Liver (tissue), 8 donors: ENCODE measurements at regions not wholly inside any gene's neighbourhood (a gene's known extent, or its start where the extent isn't known, plus 50 kb on each side); places are given as distances from the start of the nearest gene placed in this dataset.

Source experiments
- DNase-seq: peaks from one replicate; pipeline ENCODE4 v3.0.0-alpha.2; 2017; ENCODE audit warnings: low spot score
- H3K27ac ChIP-seq, 2 donors: one replicate each; pipeline ENCODE4 v1.7.0; 2013; ENCODE audit warnings: inconsistent platforms in 2 of 2, low read length in 2 of 2, control low read depth in 1 of 2, low read depth in 1 of 2, mild to moderate bottlenecking in 1 of 2
- H3K27me3 ChIP-seq, 4 donors: one replicate each; pipeline versions ENCODE4 v1.6.1 to v1.7.0; 2013; ENCODE audit warnings: low read length in 3 of 4, inconsistent platforms in 1 of 4, mild to moderate bottlenecking in 1 of 4, moderate library complexity in 1 of 4; ENCODE audit not compliant: control insufficient read depth in 4 of 4, insufficient read depth in 4 of 4
- H3K36me3 ChIP-seq, 4 donors: one replicate each; pipeline versions ENCODE4 v1.6.1 to v1.7.0; 2013; ENCODE audit warnings: low read length in 3 of 4, mild to moderate bottlenecking in 3 of 4, low read depth in 1 of 4, moderate library complexity in 1 of 4; ENCODE audit not compliant: control insufficient read depth in 4 of 4, insufficient read depth in 3 of 4
- H3K4me1 ChIP-seq, 4 donors: one replicate each; pipeline versions ENCODE4 v1.6.1 to v1.7.0; 2013; ENCODE audit warnings: low read length in 3 of 4, mild to moderate bottlenecking in 3 of 4, moderate library complexity in 1 of 4; ENCODE audit not compliant: control insufficient read depth in 4 of 4, insufficient read depth in 4 of 4
- H3K4me3 ChIP-seq, 3 donors: one replicate each; pipeline versions ENCODE4 v1.6.1 to v1.7.0; 2013; ENCODE audit warnings: low read length in 3 of 3, control low read depth in 1 of 3, low read depth in 1 of 3, mild to moderate bottlenecking in 1 of 3
- H3K9ac ChIP-seq, 2 donors: one replicate each; pipeline ENCODE4 v1.7.0; 2013; ENCODE audit warnings: low read length in 2 of 2, mild to moderate bottlenecking in 2 of 2, moderate library complexity in 2 of 2, control low read depth in 1 of 2, low read depth in 1 of 2
- H3K9me3 ChIP-seq, 4 donors: one replicate each; pipeline versions ENCODE4 v1.6.1 to v1.7.0; 2013; ENCODE audit warnings: low read length in 3 of 4; ENCODE audit not compliant: control insufficient read depth in 4 of 4
- ATF3 ChIP-seq: IDR thresholded peaks from 2 replicates; pipeline ENCODE4 v1.6.1; 2016; ENCODE audit warnings: antibody characterized with exemption
- CTCF ChIP-seq: fragments of 150-350 bp; IDR thresholded peaks from 2 replicates; pipeline ENCODE4 v1.5.1; 2017; ENCODE audit warnings: improper control_type of control experiment, low read depth, low read length; ENCODE audit not compliant: missing input control
- EGR1 ChIP-seq, 2 donors: IDR thresholded peaks; 2 replicates each; pipeline ENCODE4 v1.6.1; 2016 to 2018; ENCODE audit warnings: antibody characterized with exemption in 2 of 2, low read depth in 2 of 2
- FOXA1 ChIP-seq: IDR thresholded peaks from 2 replicates; pipeline ENCODE4 v1.6.1; 2016; ENCODE audit warnings: antibody characterized with exemption
- FOXA2 ChIP-seq: IDR thresholded peaks from 2 replicates; pipeline ENCODE4 v1.6.1; 2016; ENCODE audit warnings: antibody characterized with exemption
- GABPA ChIP-seq, 2 donors: IDR thresholded peaks in 1 of 2; conservative IDR thresholded peaks in 1 of 2; 2 replicates each; pipeline ENCODE4 v1.6.1; 2016; ENCODE audit warnings: antibody characterized with exemption in 2 of 2, mild to moderate bottlenecking in 1 of 2, moderate library complexity in 1 of 2
- HNF4A ChIP-seq, 2 donors: conservative IDR thresholded peaks; 2 replicates each; pipeline ENCODE4 v1.6.1; 2016; ENCODE audit warnings: antibody characterized with exemption in 2 of 2, mild to moderate bottlenecking in 2 of 2
- HNF4G ChIP-seq: IDR thresholded peaks from 2 replicates; pipeline ENCODE4 v1.6.1; 2016; ENCODE audit warnings: antibody characterized with exemption
- JUND ChIP-seq, 2 donors: IDR thresholded peaks; 2 replicates each; pipeline ENCODE4 v1.6.1; 2016; ENCODE audit warnings: antibody characterized with exemption in 2 of 2
- NR2F2 ChIP-seq: IDR thresholded peaks from 2 replicates; pipeline ENCODE4 v1.6.1; 2016; ENCODE audit warnings: antibody characterized with exemption
- RAD21 ChIP-seq, 2 donors: IDR thresholded peaks; 2 replicates each; pipeline ENCODE4 v1.6.1; 2016; ENCODE audit warnings: antibody characterized with exemption in 2 of 2, mild to moderate bottlenecking in 2 of 2
- REST ChIP-seq: IDR thresholded peaks from 2 replicates; pipeline ENCODE4 v1.6.1; 2016; ENCODE audit warnings: antibody characterized with exemption, mild to moderate bottlenecking
- RXRA ChIP-seq, 2 donors: IDR thresholded peaks; 2 replicates each; pipeline ENCODE4 v1.6.1; 2017 to 2018; ENCODE audit warnings: antibody characterized with exemption in 2 of 2, mild to moderate bottlenecking in 1 of 2
- SP1 ChIP-seq: IDR thresholded peaks from 2 replicates; pipeline ENCODE4 v1.6.1; 2018; ENCODE audit warnings: antibody characterized with exemption, mild to moderate bottlenecking
- TAF1 ChIP-seq: conservative IDR thresholded peaks from 2 replicates; pipeline ENCODE4 v1.6.1; 2016; ENCODE audit warnings: antibody characterized with exemption, mild to moderate bottlenecking
- YY1 ChIP-seq: IDR thresholded peaks from 2 replicates; pipeline ENCODE4 v1.6.1; 2016; ENCODE audit warnings: antibody characterized with exemption, mild to moderate bottlenecking
- ZBTB33 ChIP-seq: IDR thresholded peaks from 2 replicates; pipeline ENCODE4 v1.6.1; 2016; ENCODE audit warnings: antibody characterized with exemption
- WGBS: extraction: QIAGEN DNeasy Blood & Tissue Kit; methylation state at CpG from one replicate; pipeline ENCODE4 v1.1.7; 2013; 5-methylcytosine and 5-hydroxymethylcytosine counted together
- TF ChIP-seq, protein P1 (sequence below): IDR thresholded peaks from 2 replicates; pipeline ENCODE4 v1.6.1; 2016; ENCODE audit warnings: antibody characterized with exemption
- donor health status: healthy.
- donor health status: healthy.
- donor health status: healthy.
- donor health status: healthy.
- donor health status: healthy.

GRCh38 chr11:104546501-104546900, 351.8 kb downstream of the CASP12 start:
- no peak for DNase-seq
- H3K4me1 ChIP-seq: no peaks in the 10 kb centered on the region
- TF ChIP-seq ATF3 (no peak), HNF4G (no peak), RAD21 (IDR thresholded peaks at IDR 0.05) (no peak), EGR1 (IDR thresholded peaks at IDR 0.05; ENCODE audit: low read depth in 2 of 2) (no peak), HNF4A (conservative IDR thresholded peaks at IDR 0.05) (no peak), JUND (IDR thresholded peaks at IDR 0.05) (no peak), TAF1 (no peak), NR2F2 (no peak), FOXA1 (no peak), GABPA (IDR thresholded peaks at IDR 0.05 in 1 of 2, conservative IDR thresholded peaks at IDR 0.05 in 1 of 2) (no peak), REST (no peak), CTCF (no peak), SP1 (no peak), ZBTB33 (no peak), YY1 (no peak), RXRA (IDR thresholded peaks at IDR 0.05) (no peak), FOXA2 (no peak)
- TF ChIP-seq, protein P1, sequence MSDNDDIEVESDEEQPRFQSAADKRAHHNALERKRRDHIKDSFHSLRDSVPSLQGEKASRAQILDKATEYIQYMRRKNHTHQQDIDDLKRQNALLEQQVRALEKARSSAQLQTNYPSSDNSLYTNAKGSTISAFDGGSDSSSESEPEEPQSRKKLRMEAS: no peak
- H3K9me3 ChIP-seq: no peaks in the 10 kb centered on the region
- no peak overlapping the region for H3K9ac ChIP-seq
- no peak overlapping the region for H3K4me3 ChIP-seq
- H3K36me3 ChIP-seq: no peaks in the 10 kb centered on the region
- no peaks in the 10 kb centered on the region for H3K27me3 ChIP-seq
- whole genome bisulfite sequencing: 85% methylated on average over 2 of the region's 2 CpGs
- no peak overlapping the region for H3K27ac ChIP-seq

DNA sequence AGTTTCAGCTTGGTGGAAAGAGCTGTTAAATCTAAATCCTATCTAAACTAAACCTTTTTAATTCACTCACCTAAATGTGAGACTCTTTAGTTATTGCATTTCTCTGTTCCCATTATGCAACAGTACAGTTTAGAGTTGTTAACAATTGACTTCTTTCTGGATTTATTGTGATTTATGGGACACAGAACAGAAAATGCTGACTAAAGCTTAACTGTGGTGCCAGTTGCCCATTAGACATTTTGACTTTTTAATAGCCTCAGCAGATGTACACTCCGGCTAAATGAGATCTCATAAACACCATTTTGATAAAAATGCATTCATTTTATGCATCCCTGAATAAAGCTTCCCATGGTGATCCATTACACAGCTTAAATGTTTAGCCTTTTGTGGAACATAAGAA, 356.6 kb downstream of the CASP12 start:
- Histone ChIP-seq H3K4me1 (no peaks in the 10 kb centered on the region), H3K36me3 (no peaks in the 10 kb centered on the region), H3K27ac (no peak overlapping the region), H3K9ac (no peak overlapping the region), H3K27me3 (no peaks in the 10 kb centered on the region), H3K9me3 (no peaks in the 10 kb centered on the region), H3K4me3 (no peak overlapping the region)
- DNase-seq: no peak
- TF ChIP-seq YY1: no peak
- TF ChIP-seq JUND (IDR thresholded peaks at IDR 0.05): no peak
- no peak for TF ChIP-seq ZBTB33
- TF ChIP-seq RXRA (IDR thresholded peaks at IDR 0.05): no peak
- no peak for TF ChIP-seq NR2F2
- TF ChIP-seq HNF4G: no peak
- no peak for TF ChIP-seq HNF4A (conservative IDR thresholded peaks at IDR 0.05)
- TF ChIP-seq SP1: no peak
- TF ChIP-seq FOXA2: no peak
- no peak for TF ChIP-seq REST
- no peak for TF ChIP-seq FOXA1
- 76% methylated on average over 1 of the region's 1 CpG for WGBS
